ENCODE measurements at regions not wholly inside any gene's neighbourhood (a gene's known extent, or its start where the extent isn't known, plus 50 kb on each side); places are given as distances from the start of the nearest gene placed in this dataset.

GRCh38 chr11:60615497-60615896 is 83.9 kb upstream of the MS4A8 start:
- TF ChIP-seq CTCF (IDR thresholded peaks at IDR 0.05; ENCODE audit: low read length) (no peak), EZH2 (IDR thresholded peaks at IDR 0.05; ENCODE audit: borderline replicate concordance, low read length) (no peak)
